Upper lobe of right lung (tissue), 1 donor: ENCODE measurements at regions not wholly inside any gene's neighbourhood (a gene's known extent, or its start where the extent isn't known, plus 50 kb on each side); places are given as distances from the start of the nearest gene placed in this dataset.

ENCODE experiments used
- ATAC-seq: fragments of 200-7000 bp; cut with Tn5 transposase; one replicate; pipeline ENCODE4 v1.9.1; 2020; ENCODE audit warnings: mild to moderate bottlenecking, moderate library complexity
- DNase-seq: peaks from one replicate; pipeline ENCODE4 v3.0.0-alpha.2; 2020
- H3K27ac ChIP-seq: fragments of 200-600 bp; one replicate; pipeline ENCODE4 v1.8.0; 2022
- H3K27me3 ChIP-seq: fragments of 200-600 bp; one replicate; pipeline ENCODE4 v1.8.0; 2022; ENCODE audit warnings: mild to moderate bottlenecking
- H3K36me3 ChIP-seq: fragments of 200-600 bp; one replicate; pipeline ENCODE4 v1.8.0; 2022
- H3K4me1 ChIP-seq: fragments of 200-600 bp; one replicate; pipeline ENCODE4 v1.8.0; 2022
- H3K4me3 ChIP-seq: fragments of 200-600 bp; one replicate; pipeline ENCODE4 v1.8.0; 2022; ENCODE audit warnings: mild to moderate bottlenecking
- H3K9me3 ChIP-seq: fragments of 200-600 bp; one replicate; pipeline ENCODE4 v1.8.0; 2022
- intact Hi-C: fragments of 100-400 bp; cut with DNase I; formaldehyde crosslinking; loops from one replicate; pipeline ENCODE4 v1.11.0; 2022
- TF ChIP-seq, protein P1 (sequence below): fragments of 200-600 bp; IDR thresholded peaks from one replicate; pipeline ENCODE4 v1.8.0; 2022; ENCODE audit warnings: antibody characterized with exemption
- donor health status: DM: no; HTN: yes; CAD: no; lungs with severe emphysema.

DNA sequence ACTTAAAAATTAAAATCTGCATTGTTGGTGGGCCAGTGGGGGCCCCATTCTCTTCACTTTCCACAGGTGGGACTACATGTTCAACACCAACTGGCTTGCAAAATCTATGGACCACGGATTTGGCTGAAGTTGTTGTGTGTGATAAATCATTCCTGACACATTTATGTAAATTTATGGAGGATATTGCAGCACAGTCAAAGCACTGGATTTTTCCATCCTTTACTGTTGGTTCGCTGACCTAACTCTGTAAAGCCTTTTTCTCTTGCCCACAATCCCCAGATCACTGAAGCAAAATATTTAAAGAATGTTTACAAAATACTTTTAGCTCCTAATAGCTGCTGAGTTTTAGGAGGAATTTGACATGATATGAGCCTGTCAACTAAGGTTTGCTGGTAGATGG is 219.7 kb upstream of the PRICKLE1 start:
- H3K4me3 ChIP-seq = no peak overlapping the region
- intact Hi-C loops = no loop called here
- H3K4me1 ChIP-seq = no peaks in the 10 kb centered on the region
- H3K27ac ChIP-seq = no peak overlapping the region
- no peaks in the 10 kb centered on the region for H3K27me3 ChIP-seq
- no peaks in the 10 kb centered on the region for H3K9me3 ChIP-seq
- TF ChIP-seq, protein P1, sequence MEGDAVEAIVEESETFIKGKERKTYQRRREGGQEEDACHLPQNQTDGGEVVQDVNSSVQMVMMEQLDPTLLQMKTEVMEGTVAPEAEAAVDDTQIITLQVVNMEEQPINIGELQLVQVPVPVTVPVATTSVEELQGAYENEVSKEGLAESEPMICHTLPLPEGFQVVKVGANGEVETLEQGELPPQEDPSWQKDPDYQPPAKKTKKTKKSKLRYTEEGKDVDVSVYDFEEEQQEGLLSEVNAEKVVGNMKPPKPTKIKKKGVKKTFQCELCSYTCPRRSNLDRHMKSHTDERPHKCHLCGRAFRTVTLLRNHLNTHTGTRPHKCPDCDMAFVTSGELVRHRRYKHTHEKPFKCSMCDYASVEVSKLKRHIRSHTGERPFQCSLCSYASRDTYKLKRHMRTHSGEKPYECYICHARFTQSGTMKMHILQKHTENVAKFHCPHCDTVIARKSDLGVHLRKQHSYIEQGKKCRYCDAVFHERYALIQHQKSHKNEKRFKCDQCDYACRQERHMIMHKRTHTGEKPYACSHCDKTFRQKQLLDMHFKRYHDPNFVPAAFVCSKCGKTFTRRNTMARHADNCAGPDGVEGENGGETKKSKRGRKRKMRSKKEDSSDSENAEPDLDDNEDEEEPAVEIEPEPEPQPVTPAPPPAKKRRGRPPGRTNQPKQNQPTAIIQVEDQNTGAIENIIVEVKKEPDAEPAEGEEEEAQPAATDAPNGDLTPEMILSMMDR = no peak
- ATAC-seq (no peak), DNase-seq (no peak)
- H3K36me3 ChIP-seq = no peaks in the 10 kb centered on the region

DNA sequence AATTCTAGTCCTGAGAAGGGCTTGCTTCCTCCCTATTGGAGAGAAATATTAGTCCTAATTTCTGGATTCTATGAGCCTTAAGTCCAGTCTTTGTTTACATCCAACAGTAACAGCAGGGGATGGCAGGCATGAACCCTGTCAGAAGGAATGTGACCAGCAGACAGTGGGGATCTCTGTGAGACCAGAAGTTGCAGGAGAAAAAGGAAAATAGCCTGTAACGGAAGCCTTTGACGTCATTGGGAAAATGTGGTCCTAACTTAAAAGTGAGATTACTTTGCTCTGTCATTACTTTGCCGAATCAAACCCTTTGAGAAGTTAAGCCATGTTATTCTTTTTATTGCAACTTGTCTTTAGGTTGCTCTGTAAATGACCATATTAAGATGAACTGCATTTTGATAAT is 218.2 kb upstream of the PRICKLE1 start:
- no peaks in the 10 kb centered on the region for H3K27me3 ChIP-seq
- no peaks in the 10 kb centered on the region for H3K9me3 ChIP-seq
- intact Hi-C loops = no loop called here
- H3K4me1 ChIP-seq = no peaks in the 10 kb centered on the region
- TF ChIP-seq, protein P1 = no peak
- ATAC-seq (no peak), DNase-seq (no peak)
- no peak overlapping the region for H3K27ac ChIP-seq
- H3K36me3 ChIP-seq = no peaks in the 10 kb centered on the region
- H3K4me3 ChIP-seq = no peak overlapping the region

DNA sequence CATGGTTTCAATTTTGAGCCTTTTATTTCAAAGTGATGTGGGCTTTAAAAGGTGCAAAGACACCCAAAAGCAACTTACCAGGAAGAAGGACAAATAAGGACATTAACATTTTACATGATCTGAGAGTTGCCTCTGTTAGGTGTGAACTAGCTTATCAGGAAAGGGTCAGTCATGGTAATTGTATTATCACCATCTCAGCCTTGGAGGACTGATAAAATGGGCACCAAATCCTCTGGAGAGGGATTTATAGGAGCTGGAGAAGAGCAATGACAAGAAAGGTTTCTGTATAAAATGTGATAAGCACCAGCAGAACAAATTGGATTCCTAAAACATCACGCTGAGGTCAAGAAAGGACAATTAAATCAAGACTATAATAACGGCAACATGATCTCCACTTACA is 217.7 kb upstream of the PRICKLE1 start:
- H3K9me3 ChIP-seq = no peaks in the 10 kb centered on the region
- TF ChIP-seq, protein P1 = no peak
- H3K27ac ChIP-seq = no peak overlapping the region
- H3K4me1 ChIP-seq = no peaks in the 10 kb centered on the region
- no peak for ATAC-seq
- no peak overlapping the region for H3K4me3 ChIP-seq
- H3K27me3 ChIP-seq = no peaks in the 10 kb centered on the region
- DNase-seq = no peak
- intact Hi-C loops = no loop called here
- no peaks in the 10 kb centered on the region for H3K36me3 ChIP-seq

DNA sequence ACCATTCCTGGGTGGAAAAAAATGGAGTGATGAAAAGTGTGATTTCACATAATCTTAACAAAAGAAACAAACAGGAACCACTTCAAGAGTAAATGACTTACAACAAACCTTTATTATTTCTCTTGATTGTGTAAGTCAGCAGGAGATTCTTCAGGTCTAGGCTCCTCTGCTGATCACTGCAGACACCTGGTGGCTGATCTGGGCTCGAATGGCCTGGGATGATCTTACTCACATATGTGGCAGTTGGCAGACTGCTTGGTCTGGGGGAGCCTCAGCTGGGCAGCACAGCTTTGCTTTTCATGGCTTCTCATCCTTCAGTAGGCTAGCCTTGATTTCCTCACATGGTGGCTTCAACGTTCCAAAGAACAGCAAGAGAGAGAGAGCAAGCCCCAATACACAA is 215.4 kb upstream of the PRICKLE1 start:
- TF ChIP-seq, protein P1 = no peak
- no peak overlapping the region for H3K4me3 ChIP-seq
- no peak for DNase-seq
- no peaks in the 10 kb centered on the region for H3K9me3 ChIP-seq
- no peak for ATAC-seq
- no peaks in the 10 kb centered on the region for H3K36me3 ChIP-seq
- intact Hi-C loops = no loop called here
- H3K4me1 ChIP-seq = no peaks in the 10 kb centered on the region
- H3K27me3 ChIP-seq = no peaks in the 10 kb centered on the region
- no peak overlapping the region for H3K27ac ChIP-seq

DNA sequence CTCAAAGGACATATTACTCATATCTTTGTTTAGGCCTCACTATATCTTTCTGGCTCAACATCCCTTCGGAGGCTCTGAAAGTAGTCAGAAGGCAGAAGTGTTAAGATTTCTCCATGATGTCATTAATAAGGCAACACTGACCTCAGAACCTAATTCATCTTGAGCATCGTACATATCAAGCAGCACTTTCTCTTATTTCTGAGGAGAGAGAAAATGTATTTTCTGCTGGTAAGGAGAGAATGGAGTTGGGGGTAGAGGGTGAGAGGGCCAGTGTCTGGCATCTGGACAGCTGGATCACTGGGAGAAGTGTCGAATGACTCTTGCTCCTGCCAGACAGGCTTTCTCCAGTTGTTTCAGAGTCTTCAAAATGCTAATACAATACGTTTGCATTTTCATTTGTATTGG is 213.2 kb upstream of the PRICKLE1 start:
- intact Hi-C loops = no loop called here
- Histone ChIP-seq H3K4me3 (no peak overlapping the region), H3K36me3 (no peaks in the 10 kb centered on the region), H3K4me1 (no peaks in the 10 kb centered on the region), H3K27ac (no peak overlapping the region), H3K9me3 (no peaks in the 10 kb centered on the region), H3K27me3 (no peaks in the 10 kb centered on the region)
- ATAC-seq (no peak), DNase-seq (no peak)
- TF ChIP-seq, protein P1 = no peak

- Histone ChIP-seq H3K4me1 (no peaks in the 10 kb centered on the region), H3K27ac (no peak overlapping the region), H3K4me3 (no peak overlapping the region), H3K9me3 (no peaks in the 10 kb centered on the region), H3K27me3 (no peaks in the 10 kb centered on the region), H3K36me3 (no peaks in the 10 kb centered on the region)
- intact Hi-C loops = no loop called here
- DNase-seq (no peak), ATAC-seq (no peak)
- TF ChIP-seq, protein P1 = no peak
These were observed 211.7 kb upstream of the PRICKLE1 start for GRCh38 chr12:42801271-42801670.
